CD14-positive monocyte (primary cell): ENCODE measurements at regions not wholly inside any gene's neighbourhood (a gene's known extent, or its start where the extent isn't known, plus 50 kb on each side); places are given as distances from the start of the nearest gene placed in this dataset.

ENCODE experiments used
- DNase-seq, 3 donors: peaks; one replicate each; pipeline ENCODE4 v3.0.0-alpha.2; 2011 to 2022
- H2AFZ ChIP-seq: 2 replicates; pipeline ENCODE4 v1.6.0; 2012; ENCODE audit warnings: mild to moderate bottlenecking, low read depth, low read length, inconsistent platforms; ENCODE audit not compliant: insufficient read depth, poor library complexity, severe bottlenecking
- H3K27ac ChIP-seq, 2 donors: 1 replicate in 1 of 2; 2 replicates in 1 of 2; pipeline ENCODE4 v1.5.1; 2012 to 2013; ENCODE audit warnings: low read length in 2 of 2, control low read depth in 1 of 2, inconsistent platforms in 1 of 2, low read depth in 1 of 2, mild to moderate bottlenecking in 1 of 2
- H3K27me3 ChIP-seq, 2 donors: one replicate each; pipeline versions ENCODE4 v1.6.0 to v1.6.1; 2011 to 2013; ENCODE audit warnings: low read length in 2 of 2; ENCODE audit not compliant: control insufficient read depth in 2 of 2, insufficient read depth in 2 of 2
- H3K36me3 ChIP-seq, 2 donors: replicated peaks in 1 of 2; 1 replicate in 1 of 2; 2 replicates in 1 of 2; pipeline versions ENCODE4 v1.5.1 to v1.6.1; 2012 to 2013; ENCODE audit warnings: low read length in 2 of 2, control low read depth in 1 of 2, inconsistent platforms in 1 of 2, mild to moderate bottlenecking in 1 of 2; ENCODE audit not compliant: insufficient read depth in 2 of 2, control insufficient read depth in 1 of 2
- H3K4me1 ChIP-seq, 2 donors: 1 replicate in 1 of 2; 2 replicates in 1 of 2; pipeline versions ENCODE4 v1.5.1 to v1.6.1; 2012 to 2013; ENCODE audit warnings: low read length in 2 of 2, control low read depth in 1 of 2, inconsistent platforms in 1 of 2, mild to moderate bottlenecking in 1 of 2, moderate library complexity in 1 of 2; ENCODE audit not compliant: insufficient read depth in 2 of 2, control insufficient read depth in 1 of 2
- H3K4me2 ChIP-seq: replicated peaks from 2 replicates; pipeline ENCODE3; 2012; ENCODE audit warnings: low read length, moderate library complexity, mild to moderate bottlenecking; ENCODE audit not compliant: poor library complexity, severe bottlenecking; ENCODE audit errors: extremely low read depth
- H3K4me3 ChIP-seq, 3 experiments: fragments of 200-600 bp in 1 of 3; sonication (generic) in 1 of 3; replicated peaks in 1 of 3; 1 replicate in 2 of 3; 2 replicates in 1 of 3; pipeline ENCODE4 v1.5.1; 2011 to 2013; ENCODE audit warnings: low read length in 3 of 3, mild to moderate bottlenecking in 3 of 3, control low read depth in 2 of 3, low read depth in 2 of 3, inconsistent platforms in 1 of 3, moderate library complexity in 1 of 3
- H3K79me2 ChIP-seq: 2 replicates; pipeline ENCODE4 v1.6.0; 2012; ENCODE audit warnings: mild to moderate bottlenecking, control low read depth, inconsistent platforms, low read length, moderate library complexity; ENCODE audit not compliant: insufficient read depth
- H3K9ac ChIP-seq: 2 replicates; pipeline ENCODE4 v1.6.0; 2017; ENCODE audit warnings: low read length, mild to moderate bottlenecking; ENCODE audit not compliant: insufficient read depth, poor library complexity, severe bottlenecking
- H3K9me3 ChIP-seq, 2 donors: replicated peaks in 1 of 2; 1 replicate in 1 of 2; 2 replicates in 1 of 2; pipeline versions ENCODE4 v1.5.1 to v1.6.1; 2012 to 2013; ENCODE audit warnings: low read length in 2 of 2, control low read depth in 1 of 2; ENCODE audit not compliant: control insufficient read depth in 1 of 2, insufficient read depth in 1 of 2
- H4K20me1 ChIP-seq: 2 replicates; pipeline ENCODE4 v1.6.0; 2012; ENCODE audit warnings: mild to moderate bottlenecking, low read length, control low read depth, moderate library complexity; ENCODE audit not compliant: insufficient read depth
- H3K27ac Mint-ChIP-seq, 7 donors: one replicate each; pipeline ENCODE4 v1.8.0; 2020; ENCODE audit warnings: mild to moderate bottlenecking in 7 of 7, mixed read lengths in 7 of 7, moderate library complexity in 6 of 7, inconsistent platforms in 2 of 7
- H3K27me3 Mint-ChIP-seq, 3 donors: one replicate each; pipeline ENCODE4 v1.8.0; 2021 to 2022; ENCODE audit warnings: low read depth in 3 of 3, mild to moderate bottlenecking in 3 of 3, mixed read lengths in 3 of 3, moderate library complexity in 3 of 3, inconsistent platforms in 1 of 3
- H3K36me3 Mint-ChIP-seq, 2 donors: one replicate each; pipeline ENCODE4 v1.8.0; 2020; ENCODE audit warnings: mixed read lengths in 2 of 2, inconsistent platforms in 1 of 2, mild to moderate bottlenecking in 1 of 2
- H3K4me1 Mint-ChIP-seq: one replicate; pipeline ENCODE4 v1.8.0; 2020; ENCODE audit warnings: mild to moderate bottlenecking, mixed read lengths
- H3K4me3 Mint-ChIP-seq, 2 donors: one replicate each; pipeline ENCODE4 v1.8.0; 2020; ENCODE audit warnings: mild to moderate bottlenecking in 2 of 2, mixed read lengths in 2 of 2, moderate library complexity in 1 of 2
- H3K9me3 Mint-ChIP-seq, 7 donors: one replicate each; pipeline ENCODE4 v1.8.0; 2020 to 2022; ENCODE audit warnings: mixed read lengths in 7 of 7, mild to moderate bottlenecking in 6 of 7, moderate library complexity in 6 of 7, inconsistent platforms in 2 of 7
- WGBS: methylation state at CpG from one replicate; pipeline ENCODE4 v1.1.5; 2013; ENCODE audit warnings: missing lambda C conversion rate; ENCODE audit not compliant: insufficient coverage; 5-methylcytosine and 5-hydroxymethylcytosine counted together
- intact Hi-C, 2 donors: fragments of 100-400 bp; cut with micrococcal nuclease; formaldehyde crosslinking; loops; one replicate each; pipeline versions ENCODE4 v1.15.0 to v1.15.1; 2023
- TF ChIP-seq, protein P1 (sequence below): fragments of 200-600 bp; IDR thresholded peaks from one replicate; pipeline ENCODE4 v1.8.0; 2022; ENCODE audit warnings: antibody characterized with exemption, mild to moderate bottlenecking

DNA sequence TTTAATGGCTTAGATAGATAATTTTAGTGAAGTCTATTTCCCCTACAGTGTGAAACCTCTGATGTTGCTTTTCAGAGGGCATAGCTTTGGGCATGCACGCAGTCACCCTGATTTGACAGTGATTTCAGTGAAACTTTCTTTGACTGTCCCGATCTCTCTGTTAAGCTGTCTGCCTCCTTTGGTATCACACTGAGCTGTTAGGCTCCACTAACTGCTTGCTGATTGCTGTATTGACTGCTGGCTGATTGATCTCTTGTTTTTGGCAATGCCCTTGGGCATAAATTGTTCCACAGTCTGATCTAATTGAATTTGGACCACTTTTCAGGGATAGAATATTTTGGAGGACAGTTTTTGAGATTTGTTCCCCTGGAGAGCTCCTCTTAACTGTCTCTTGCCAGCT is 68.5 kb upstream of the CCDC54 start:
- H3K4me2 ChIP-seq, result no peak overlapping the region
- H3K9ac ChIP-seq, result no peak overlapping the region
- no peak overlapping the region for H2AFZ ChIP-seq
- intact Hi-C loops, result no loop called here
- TF ChIP-seq, protein P1, sequence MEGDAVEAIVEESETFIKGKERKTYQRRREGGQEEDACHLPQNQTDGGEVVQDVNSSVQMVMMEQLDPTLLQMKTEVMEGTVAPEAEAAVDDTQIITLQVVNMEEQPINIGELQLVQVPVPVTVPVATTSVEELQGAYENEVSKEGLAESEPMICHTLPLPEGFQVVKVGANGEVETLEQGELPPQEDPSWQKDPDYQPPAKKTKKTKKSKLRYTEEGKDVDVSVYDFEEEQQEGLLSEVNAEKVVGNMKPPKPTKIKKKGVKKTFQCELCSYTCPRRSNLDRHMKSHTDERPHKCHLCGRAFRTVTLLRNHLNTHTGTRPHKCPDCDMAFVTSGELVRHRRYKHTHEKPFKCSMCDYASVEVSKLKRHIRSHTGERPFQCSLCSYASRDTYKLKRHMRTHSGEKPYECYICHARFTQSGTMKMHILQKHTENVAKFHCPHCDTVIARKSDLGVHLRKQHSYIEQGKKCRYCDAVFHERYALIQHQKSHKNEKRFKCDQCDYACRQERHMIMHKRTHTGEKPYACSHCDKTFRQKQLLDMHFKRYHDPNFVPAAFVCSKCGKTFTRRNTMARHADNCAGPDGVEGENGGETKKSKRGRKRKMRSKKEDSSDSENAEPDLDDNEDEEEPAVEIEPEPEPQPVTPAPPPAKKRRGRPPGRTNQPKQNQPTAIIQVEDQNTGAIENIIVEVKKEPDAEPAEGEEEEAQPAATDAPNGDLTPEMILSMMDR, result no peak
- H3K36me3 ChIP-seq, result no peaks in the 10 kb centered on the region
- H3K27me3 ChIP-seq, result no peaks in the 10 kb centered on the region
- no peaks in the 10 kb centered on the region for H4K20me1 ChIP-seq
- no peak overlapping the region for H3K4me3 ChIP-seq
- no peaks in the 10 kb centered on the region for H3K4me1 ChIP-seq
- Mint-ChIP-seq H3K4me1 (no peaks in the 10 kb centered on the region), H3K4me3 (no peak overlapping the region), H3K9me3 (peaks cover 0 to 6% (median 2%) of the 10 kb centered on the region in 7 donors), H3K27me3 (peaks cover 2% of the 10 kb centered on the region in 3 donors), H3K27ac (no peak overlapping the region), H3K36me3 (no peaks in the 10 kb centered on the region)
- 100% methylated on average over 2 of the region's 2 CpGs for WGBS
- H3K27ac ChIP-seq, result no peak overlapping the region
- DNase-seq, result no peak
- no peaks in the 10 kb centered on the region for H3K79me2 ChIP-seq
- H3K9me3 ChIP-seq, result no peaks in the 10 kb centered on the region

DNA sequence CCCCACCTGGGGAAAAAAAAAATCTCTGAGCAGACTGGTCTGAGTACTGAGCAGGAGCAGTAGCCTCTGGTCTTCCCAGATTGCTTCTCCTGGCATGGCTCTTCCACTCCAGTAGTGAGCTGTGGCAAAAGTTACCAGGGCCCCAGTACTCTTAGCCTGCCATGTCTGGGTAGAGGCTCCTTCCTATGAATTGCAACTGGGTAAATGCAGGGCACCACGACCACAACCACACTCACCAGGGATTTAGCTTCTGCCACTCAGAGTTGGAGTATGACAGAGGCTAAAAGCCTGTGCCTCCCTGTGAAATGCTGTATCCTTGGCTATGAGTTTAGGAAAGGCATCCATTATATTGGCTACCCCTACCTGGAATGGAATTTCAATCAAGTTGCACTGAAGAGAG is 67.9 kb upstream of the CCDC54 start:
- H3K27ac Mint-ChIP-seq, result no peak overlapping the region
- H3K4me1 Mint-ChIP-seq, result no peaks in the 10 kb centered on the region
- peaks cover 2% of the 10 kb centered on the region in 3 donors for H3K27me3 Mint-ChIP-seq
- Histone ChIP-seq H3K4me2 (no peak overlapping the region), H3K27ac (no peak overlapping the region), H3K4me1 (no peaks in the 10 kb centered on the region), H3K36me3 (no peaks in the 10 kb centered on the region), H3K4me3 (no peak overlapping the region), H3K27me3 (no peaks in the 10 kb centered on the region), H3K79me2 (no peaks in the 10 kb centered on the region), H4K20me1 (no peaks in the 10 kb centered on the region), H3K9me3 (no peaks in the 10 kb centered on the region), H3K9ac (no peak overlapping the region), H2AFZ (no peak overlapping the region)
- whole genome bisulfite sequencing, result no CpG with 5 or more reads among the region's 1 CpG
- no peak overlapping the region for H3K4me3 Mint-ChIP-seq
- H3K36me3 Mint-ChIP-seq, result no peaks in the 10 kb centered on the region
- TF ChIP-seq, protein P1, result no peak
- H3K9me3 Mint-ChIP-seq, result peaks cover 0 to 6% (median 2%) of the 10 kb centered on the region in 7 donors
- DNase-seq, result no peak
- intact Hi-C loops, result no loop called here
